ENCODE measurements at regions not wholly inside any gene's neighbourhood (a gene's known extent, or its start where the extent isn't known, plus 50 kb on each side); places are given as distances from the start of the nearest gene placed in this dataset.
A peak's percentile ranks its signal among the peaks of the same experiment; 100 is the strongest.
"Not testable (repeated sequence)": the region's sequence is repeated elsewhere in the genome, so short reads cannot be mapped to it uniquely, and the experiment has no call there.

- not testable (repeated sequence) for DNase-seq
Observed at GRCh38 chr17:64800987-64801386, 118.3 kb downstream of the LRRC37A3 start.

- not testable (repeated sequence) for DNase-seq
Observed at GRCh38 chr17:64800361-64800895, 118.8 kb downstream of the LRRC37A3 start.

GRCh38 chr17:64799543-64800188, 119.6 kb downstream of the LRRC37A3 start:
- DNase-seq = not testable (repeated sequence)

GRCh38 chr17:64798961-64799360, 120.3 kb downstream of the LRRC37A3 start:
- not testable (repeated sequence) for DNase-seq

- not testable (repeated sequence) for DNase-seq
Observed at GRCh38 chr17:64798489-64798790, 120.8 kb downstream of the LRRC37A3 start.

- DNase-seq = not testable (repeated sequence)
Observed at GRCh38 chr17:64797746-64798488, 121.4 kb downstream of the LRRC37A3 start.

GRCh38 chr17:64795342-64795741, 123.9 kb downstream of the LRRC37A3 start:
- DNase-seq = not testable (repeated sequence)

- DNase-seq = not testable (repeated sequence)
Observed at GRCh38 chr17:64794548-64795274, 124.6 kb downstream of the LRRC37A3 start.

- DNase-seq = not testable (repeated sequence)
Observed at GRCh38 chr17:64794113-64794512, 125.2 kb downstream of the LRRC37A3 start.

GRCh38 chr17:64792793-64793575, 126.3 kb downstream of the LRRC37A3 start:
- DNase-seq = peak in 1 of 5 donors; percentile 35

GRCh38 chr17:64792276-64792675, 127.0 kb downstream of the LRRC37A3 start:
- DNase-seq = not testable (repeated sequence)

GRCh38 chr17:64791691-64792090, 127.6 kb downstream of the LRRC37A3 start:
- not testable (repeated sequence) for DNase-seq

GRCh38 chr17:64791226-64791625, 128.1 kb downstream of the LRRC37A3 start:
- DNase-seq = not testable (repeated sequence)

- DNase-seq = not testable (repeated sequence)
Observed at GRCh38 chr17:64790690-64791089, 128.6 kb upstream of the SMURF2 start.

GRCh38 chr17:64790193-64790592, 128.1 kb upstream of the SMURF2 start:
- not testable (repeated sequence) for DNase-seq

GRCh38 chr17:64789061-64789445, 126.9 kb upstream of the SMURF2 start:
- not testable (repeated sequence) for DNase-seq

GRCh38 chr17:64788286-64789060, 126.4 kb upstream of the SMURF2 start:
- no peak for DNase-seq

- DNase-seq = no peak
Observed at GRCh38 chr17:64787921-64788271, 125.8 kb upstream of the SMURF2 start.

- DNase-seq = no peak
Observed at GRCh38 chr17:64787255-64787920, 125.3 kb upstream of the SMURF2 start.

GRCh38 chr17:64786337-64786736, 124.2 kb upstream of the SMURF2 start:
- DNase-seq = no peak

GRCh38 chr17:64785011-64785421, 122.9 kb upstream of the SMURF2 start:
- DNase-seq = no peak

Measured in T-helper 1 cell (primary cell).